22Rv1 (cell line): ENCODE measurements at regions not wholly inside any gene's neighbourhood (a gene's known extent, or its start where the extent isn't known, plus 50 kb on each side); places are given as distances from the start of the nearest gene placed in this dataset.

ENCODE experiments used
- ZFX ChIP-seq: fragments of 450-650 bp; IDR thresholded peaks from 2 replicates; pipeline ENCODE4 v1.6.1; 2017; ENCODE audit warnings: antibody characterized with exemption, borderline replicate concordance
- TF ChIP-seq, protein P1 (sequence below): fragments of 450-650 bp; IDR thresholded peaks from 2 replicates; pipeline ENCODE4 v1.5.1; 2017; ENCODE audit warnings: mild to moderate bottlenecking

GRCh38 chr5:152532714-152533113, 127.6 kb upstream of the NMUR2 start:
- no peak for TF ChIP-seq ZFX
- TF ChIP-seq, protein P1, sequence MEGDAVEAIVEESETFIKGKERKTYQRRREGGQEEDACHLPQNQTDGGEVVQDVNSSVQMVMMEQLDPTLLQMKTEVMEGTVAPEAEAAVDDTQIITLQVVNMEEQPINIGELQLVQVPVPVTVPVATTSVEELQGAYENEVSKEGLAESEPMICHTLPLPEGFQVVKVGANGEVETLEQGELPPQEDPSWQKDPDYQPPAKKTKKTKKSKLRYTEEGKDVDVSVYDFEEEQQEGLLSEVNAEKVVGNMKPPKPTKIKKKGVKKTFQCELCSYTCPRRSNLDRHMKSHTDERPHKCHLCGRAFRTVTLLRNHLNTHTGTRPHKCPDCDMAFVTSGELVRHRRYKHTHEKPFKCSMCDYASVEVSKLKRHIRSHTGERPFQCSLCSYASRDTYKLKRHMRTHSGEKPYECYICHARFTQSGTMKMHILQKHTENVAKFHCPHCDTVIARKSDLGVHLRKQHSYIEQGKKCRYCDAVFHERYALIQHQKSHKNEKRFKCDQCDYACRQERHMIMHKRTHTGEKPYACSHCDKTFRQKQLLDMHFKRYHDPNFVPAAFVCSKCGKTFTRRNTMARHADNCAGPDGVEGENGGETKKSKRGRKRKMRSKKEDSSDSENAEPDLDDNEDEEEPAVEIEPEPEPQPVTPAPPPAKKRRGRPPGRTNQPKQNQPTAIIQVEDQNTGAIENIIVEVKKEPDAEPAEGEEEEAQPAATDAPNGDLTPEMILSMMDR = peak; percentile 58
